ENCODE measurements at regions not wholly inside any gene's neighbourhood (a gene's known extent, or its start where the extent isn't known, plus 50 kb on each side); places are given as distances from the start of the nearest gene placed in this dataset.
"Not testable (repeated sequence)": the region's sequence is repeated elsewhere in the genome, so short reads cannot be mapped to it uniquely, and the experiment has no call there.

DNA sequence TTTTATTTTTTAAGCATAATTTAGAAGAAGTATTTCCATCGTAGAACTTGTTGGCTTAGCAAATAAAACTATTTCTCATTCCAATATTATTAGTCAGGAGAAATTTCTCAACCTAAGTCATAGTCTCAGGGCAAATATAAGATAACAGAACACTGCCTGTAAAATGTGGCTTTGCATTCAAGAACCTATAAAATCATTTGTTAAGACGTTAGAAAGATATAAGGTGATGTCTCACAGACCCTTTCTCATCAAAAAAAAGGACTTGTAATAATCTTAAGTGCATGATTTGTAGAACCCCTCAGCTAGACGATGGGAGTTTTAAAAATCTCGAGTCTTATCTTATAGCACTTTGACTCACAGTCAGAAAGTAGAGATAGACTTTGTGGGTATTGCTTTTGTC lies 314.7 kb upstream of the CFAP20DC start:
- no peak for DNase-seq (ENCODE audit: insufficient read length, low spot score)
- FAIRE-seq: no peak
- TF ChIP-seq SPI1 (IDR thresholded peaks at IDR 0.05; ENCODE audit: low read depth, low read length) (no peak), POLR2A (IDR thresholded peaks at IDR 0.05; ENCODE audit: low read depth, low read length) (no peak), TAF1 (IDR thresholded peaks at IDR 0.05; ENCODE audit: low read depth, low read length) (no peak), PAX5 (IDR thresholded peaks at IDR 0.05; ENCODE audit: insufficient read depth, low read length, severe bottlenecking) (no peak), POLR2AphosphoS5 (IDR thresholded peaks at IDR 0.05; ENCODE audit: low read depth, low read length) (no peak), POU2F2 (IDR thresholded peaks at IDR 0.05; ENCODE audit: low read depth, low read length) (no peak)

- DNase-seq (ENCODE audit: insufficient read length, low spot score); FAIRE-seq: not testable (repeated sequence)
These were observed 310.5 kb upstream of the CFAP20DC start for GRCh38 chr3:59360312-59360711.

DNA sequence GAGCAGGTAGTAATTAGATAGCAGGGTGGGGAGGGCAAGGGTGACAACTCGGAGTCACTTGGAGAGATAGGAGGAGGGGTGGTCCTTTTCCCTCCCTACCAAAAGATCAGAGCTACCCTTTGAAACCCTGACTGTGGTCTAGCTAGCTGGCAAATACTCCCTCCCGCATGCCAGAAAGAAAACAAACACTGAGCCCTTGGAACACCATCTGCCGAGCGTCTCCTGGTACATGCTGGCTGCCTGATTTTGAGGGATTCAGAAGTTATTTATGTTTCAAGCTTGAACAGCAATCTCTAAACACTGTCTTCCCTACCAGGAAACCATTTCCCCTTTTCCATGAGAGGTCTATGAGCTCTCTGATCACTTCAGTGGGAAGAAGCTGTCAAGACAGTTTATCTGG lies 291.6 kb upstream of the CFAP20DC start:
- TF ChIP-seq PAX5 (IDR thresholded peaks at IDR 0.05; ENCODE audit: insufficient read depth, low read length, severe bottlenecking): no peak
- TF ChIP-seq TAF1 (IDR thresholded peaks at IDR 0.05; ENCODE audit: low read depth, low read length): no peak
- TF ChIP-seq POU2F2 (IDR thresholded peaks at IDR 0.05; ENCODE audit: low read depth, low read length): no peak
- no peak for TF ChIP-seq POLR2AphosphoS5 (IDR thresholded peaks at IDR 0.05; ENCODE audit: low read depth, low read length)
- no peak for TF ChIP-seq POLR2A (IDR thresholded peaks at IDR 0.05; ENCODE audit: low read depth, low read length)
- no peak for TF ChIP-seq SPI1 (IDR thresholded peaks at IDR 0.05; ENCODE audit: low read depth, low read length)
- DNase-seq (ENCODE audit: insufficient read length, low spot score): no peak
- FAIRE-seq: no peak

DNA sequence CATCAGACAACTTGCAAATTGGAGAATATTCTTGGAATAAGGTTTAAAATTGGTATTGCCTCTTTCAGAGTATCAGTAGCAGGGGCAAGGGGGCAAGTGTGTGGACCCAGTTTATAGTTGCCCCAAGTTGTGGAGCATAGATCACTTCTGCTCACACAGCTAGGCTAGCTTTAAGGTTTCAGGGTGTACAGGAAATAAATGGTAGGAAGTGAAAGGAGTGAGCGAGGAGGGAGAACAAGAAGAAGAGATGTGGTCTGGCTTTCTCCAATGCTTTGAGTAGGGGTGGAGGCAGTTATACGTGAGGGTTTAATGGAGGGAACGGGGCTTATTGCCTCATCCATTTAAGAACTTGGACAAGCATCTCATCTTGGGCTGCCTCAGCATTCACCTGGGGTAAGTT lies 290.0 kb upstream of the CFAP20DC start:
- TF ChIP-seq TAF1 (IDR thresholded peaks at IDR 0.05; ENCODE audit: low read depth, low read length): no peak
- TF ChIP-seq SPI1 (IDR thresholded peaks at IDR 0.05; ENCODE audit: low read depth, low read length): peak; percentile 53; the same call in 1 of the 2 replicates
- DNase-seq (ENCODE audit: insufficient read length, low spot score) (no peak), FAIRE-seq (peak; percentile 76)

GRCh38 chr3:59338934-59339333 lies 289.1 kb upstream of the CFAP20DC start:
- DNase-seq (ENCODE audit: insufficient read length, low spot score): no peak
- TF ChIP-seq POU2F2 (IDR thresholded peaks at IDR 0.05; ENCODE audit: low read depth, low read length) (no peak), POLR2AphosphoS5 (IDR thresholded peaks at IDR 0.05; ENCODE audit: low read depth, low read length) (no peak), TAF1 (IDR thresholded peaks at IDR 0.05; ENCODE audit: low read depth, low read length) (no peak), SPI1 (IDR thresholded peaks at IDR 0.05; ENCODE audit: low read depth, low read length) (no peak), POLR2A (IDR thresholded peaks at IDR 0.05; ENCODE audit: low read depth, low read length) (no peak), PAX5 (IDR thresholded peaks at IDR 0.05; ENCODE audit: insufficient read depth, low read length, severe bottlenecking) (no peak)

DNA sequence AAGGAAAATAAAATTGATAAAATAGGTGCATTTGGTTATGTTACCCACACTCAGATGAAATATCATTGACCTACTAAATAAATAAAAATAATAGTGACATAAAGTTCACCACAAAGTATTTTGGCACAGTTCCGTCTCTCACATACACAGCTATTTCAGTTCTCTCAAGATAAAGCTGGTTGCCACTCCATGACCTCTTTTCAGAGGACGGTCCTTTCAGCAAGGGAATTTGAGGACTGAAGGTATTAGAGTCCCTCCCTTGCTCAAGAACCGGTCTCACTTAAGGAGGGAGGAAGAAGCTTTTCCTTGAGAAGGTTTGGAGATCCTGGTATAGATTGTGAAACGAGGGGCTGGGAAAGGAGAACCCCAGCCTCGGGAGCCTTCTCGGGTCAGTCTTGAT lies 285.5 kb upstream of the CFAP20DC start:
- TF ChIP-seq POU2F2 (IDR thresholded peaks at IDR 0.05; ENCODE audit: low read depth, low read length) (no peak), TAF1 (IDR thresholded peaks at IDR 0.05; ENCODE audit: low read depth, low read length) (no peak), POLR2AphosphoS5 (IDR thresholded peaks at IDR 0.05; ENCODE audit: low read depth, low read length) (no peak), PAX5 (IDR thresholded peaks at IDR 0.05; ENCODE audit: insufficient read depth, low read length, severe bottlenecking) (no peak), SPI1 (IDR thresholded peaks at IDR 0.05; ENCODE audit: low read depth, low read length) (no peak), POLR2A (IDR thresholded peaks at IDR 0.05; ENCODE audit: low read depth, low read length) (no peak)
- FAIRE-seq (no peak), DNase-seq (ENCODE audit: insufficient read length, low spot score) (no peak)

More at GRCh38 chr3:59338934-59339333, 289.1 kb upstream of the CFAP20DC start:
- FAIRE-seq: no peak

GRCh38 chr3:59334585-59334984 lies 284.8 kb upstream of the CFAP20DC start:
- TF ChIP-seq POLR2A (IDR thresholded peaks at IDR 0.05; ENCODE audit: low read depth, low read length) (no peak), PAX5 (IDR thresholded peaks at IDR 0.05; ENCODE audit: insufficient read depth, low read length, severe bottlenecking) (no peak), POLR2AphosphoS5 (IDR thresholded peaks at IDR 0.05; ENCODE audit: low read depth, low read length) (no peak), TAF1 (IDR thresholded peaks at IDR 0.05; ENCODE audit: low read depth, low read length) (no peak), POU2F2 (IDR thresholded peaks at IDR 0.05; ENCODE audit: low read depth, low read length) (no peak), SPI1 (IDR thresholded peaks at IDR 0.05; ENCODE audit: low read depth, low read length) (no peak)
- DNase-seq (ENCODE audit: insufficient read length, low spot score) (no peak), FAIRE-seq (no peak)

GRCh38 chr3:59327376-59327808 lies 277.6 kb upstream of the CFAP20DC start:
- DNase-seq (ENCODE audit: insufficient read length, low spot score) (no peak), FAIRE-seq (no peak)
- no peak for TF ChIP-seq POLR2A (IDR thresholded peaks at IDR 0.05; ENCODE audit: low read depth, low read length)
- no peak for TF ChIP-seq POLR2AphosphoS5 (IDR thresholded peaks at IDR 0.05; ENCODE audit: low read depth, low read length)
- TF ChIP-seq TAF1 (IDR thresholded peaks at IDR 0.05; ENCODE audit: low read depth, low read length): no peak
- no peak for TF ChIP-seq SPI1 (IDR thresholded peaks at IDR 0.05; ENCODE audit: low read depth, low read length)
- no peak for TF ChIP-seq POU2F2 (IDR thresholded peaks at IDR 0.05; ENCODE audit: low read depth, low read length)
- TF ChIP-seq PAX5 (IDR thresholded peaks at IDR 0.05; ENCODE audit: insufficient read depth, low read length, severe bottlenecking): no peak

DNA sequence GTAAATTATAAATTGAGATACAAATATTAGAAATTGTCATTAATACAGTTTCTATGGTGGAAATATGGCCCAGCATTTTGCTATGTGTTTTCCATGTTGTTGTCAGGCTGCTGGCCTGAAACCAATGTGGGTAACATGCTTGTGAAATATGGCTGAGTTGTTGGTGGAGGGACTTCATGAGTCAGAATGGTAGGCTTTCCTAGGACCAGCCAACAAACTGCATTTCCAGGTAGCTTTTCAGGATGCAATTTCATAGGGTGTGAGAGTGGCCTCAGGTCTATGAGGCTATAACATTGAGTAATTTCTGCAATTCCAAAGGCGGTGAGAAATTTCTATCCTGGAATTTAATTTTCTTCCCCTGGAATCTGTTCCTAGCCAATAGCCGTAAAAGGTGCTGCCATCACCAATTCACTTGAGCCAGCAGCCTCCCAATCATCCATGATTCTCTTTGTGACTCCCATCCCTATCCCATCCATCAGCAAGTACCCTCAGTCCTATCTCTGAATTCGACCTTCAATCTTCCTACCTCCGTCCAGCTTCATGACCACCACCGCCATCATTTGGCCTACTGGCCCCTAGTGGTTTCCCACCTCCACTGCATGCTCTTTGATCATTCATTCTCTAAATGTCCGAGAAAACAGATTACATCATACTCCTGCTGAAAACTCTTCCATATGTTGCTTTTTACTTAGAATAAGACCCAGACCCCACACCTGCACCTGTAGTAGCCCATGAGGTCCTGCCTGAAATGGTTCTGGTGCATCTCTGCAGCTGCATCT lies 276.6 kb upstream of the CFAP20DC start:
- FAIRE-seq: no peak
- DNase-seq (ENCODE audit: insufficient read length, low spot score): no peak
- TF ChIP-seq SPI1 (IDR thresholded peaks at IDR 0.05; ENCODE audit: low read depth, low read length) (no peak), POLR2A (IDR thresholded peaks at IDR 0.05; ENCODE audit: low read depth, low read length) (no peak)

- TF ChIP-seq POU2F2 (IDR thresholded peaks at IDR 0.05; ENCODE audit: low read depth, low read length) (no peak), PAX5 (IDR thresholded peaks at IDR 0.05; ENCODE audit: insufficient read depth, low read length, severe bottlenecking) (no peak), POLR2A (IDR thresholded peaks at IDR 0.05; ENCODE audit: low read depth, low read length) (no peak), POLR2AphosphoS5 (IDR thresholded peaks at IDR 0.05; ENCODE audit: low read depth, low read length) (no peak), TAF1 (IDR thresholded peaks at IDR 0.05; ENCODE audit: low read depth, low read length) (no peak), SPI1 (IDR thresholded peaks at IDR 0.05; ENCODE audit: low read depth, low read length) (no peak)
- FAIRE-seq (no peak), DNase-seq (ENCODE audit: insufficient read length, low spot score) (no peak)
These were observed 272.2 kb upstream of the CFAP20DC start for GRCh38 chr3:59321881-59322540.

Data from GM12891 (cell line).